Vagina (tissue), 2 donors: ENCODE measurements at regions not wholly inside any gene's neighbourhood (a gene's known extent, or its start where the extent isn't known, plus 50 kb on each side); places are given as distances from the start of the nearest gene placed in this dataset.

ENCODE experiments used
- DNase-seq, 2 donors: peaks; one replicate each; pipeline ENCODE4 v3.0.0-alpha.2; 2017; ENCODE audit errors: extremely low spot score in 2 of 2
- H3K27ac ChIP-seq: fragments of 200-600 bp; sonication (generic); one replicate; pipeline ENCODE4 v1.5.1; 2019
- H3K27me3 ChIP-seq: fragments of 200-600 bp; sonication (generic); one replicate; pipeline ENCODE4 v1.5.1; 2019
- H3K36me3 ChIP-seq, 2 donors: fragments of 200-600 bp; sonication (generic); one replicate each; pipeline ENCODE4 v1.5.1; 2017 to 2019
- H3K4me1 ChIP-seq: fragments of 200-600 bp; sonication (generic); one replicate; pipeline ENCODE4 v1.5.1; 2019
- H3K4me3 ChIP-seq, 2 donors: fragments of 200-600 bp; sonication (generic); 1 replicate in 1 of 2; 2 replicates in 1 of 2; pipeline ENCODE4 v1.5.1; 2016 to 2019
- H3K9me3 ChIP-seq: fragments of 200-600 bp; sonication (generic); one replicate; pipeline ENCODE4 v1.5.1; 2019
- POLR2A ChIP-seq, 2 donors: fragments of 450-650 bp; IDR thresholded peaks; one replicate each; pipeline ENCODE4 v1.6.1; 2017; ENCODE audit warnings: antibody characterized with exemption in 2 of 2, mild to moderate bottlenecking in 2 of 2, moderate library complexity in 2 of 2
- POLR2AphosphoS5 ChIP-seq, 2 donors: sonication (generic); formaldehyde crosslinking; IDR thresholded peaks; one replicate each; pipeline ENCODE4 v1.9.0; 2017; ENCODE audit warnings: antibody characterized with exemption in 2 of 2, mild to moderate bottlenecking in 2 of 2, low read depth in 1 of 2; ENCODE audit not compliant: insufficient read depth in 1 of 2
- intact Hi-C: fragments of 100-400 bp; cut with DNase I; formaldehyde crosslinking; loops from one replicate; pipeline ENCODE4 v1.15.1; 2023
- TF ChIP-seq, protein P1 (sequence below), 3 experiments: fragments of 450-650 bp in 2 of 3; fragments of 200-600 bp in 1 of 3; sonication (generic) in 1 of 3; IDR thresholded peaks; one replicate each; pipeline ENCODE4 v1.5.1; 2017 to 2019; ENCODE audit warnings: antibody characterized with exemption in 3 of 3, mild to moderate bottlenecking in 2 of 3, moderate library complexity in 2 of 3

DNA sequence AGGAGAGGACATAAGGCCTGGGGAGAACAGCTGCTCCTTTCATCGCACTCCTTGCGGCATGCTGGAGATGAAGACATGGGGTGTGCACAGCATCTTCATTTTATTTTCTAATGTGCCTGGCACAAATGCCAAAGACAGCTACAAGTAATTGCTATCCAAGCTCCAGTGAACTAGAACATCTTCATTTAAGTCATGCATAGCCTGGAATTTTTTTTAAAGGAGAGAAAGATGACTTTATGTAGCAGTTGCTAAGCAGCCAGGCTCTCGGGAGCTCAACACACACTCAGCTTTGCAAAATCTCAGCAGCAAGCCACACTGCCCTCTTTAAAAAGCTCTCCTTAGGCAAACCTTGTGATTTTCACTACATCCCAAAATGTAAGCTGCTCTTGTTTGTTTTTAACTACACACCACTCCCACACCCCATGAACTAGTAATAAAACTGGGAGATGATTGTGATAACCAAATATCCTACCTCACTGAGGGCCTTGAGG is 164.5 kb upstream of the POU2AF2 start:
- Histone ChIP-seq H3K27ac (no peak overlapping the region), H3K4me1 (no peaks in the 10 kb centered on the region), H3K36me3 (no peaks in the 10 kb centered on the region), H3K4me3 (no peak overlapping the region), H3K9me3 (no peaks in the 10 kb centered on the region), H3K27me3 (no peaks in the 10 kb centered on the region)
- intact Hi-C loops, result no loop called here
- DNase-seq, result no peak
- TF ChIP-seq POLR2A (IDR thresholded peaks at IDR 0.05), result no peak
- TF ChIP-seq POLR2AphosphoS5 (IDR thresholded peaks at IDR 0.05; ENCODE audit: insufficient read depth in 1 of 2, low read depth in 1 of 2), result no peak
- TF ChIP-seq, protein P1, sequence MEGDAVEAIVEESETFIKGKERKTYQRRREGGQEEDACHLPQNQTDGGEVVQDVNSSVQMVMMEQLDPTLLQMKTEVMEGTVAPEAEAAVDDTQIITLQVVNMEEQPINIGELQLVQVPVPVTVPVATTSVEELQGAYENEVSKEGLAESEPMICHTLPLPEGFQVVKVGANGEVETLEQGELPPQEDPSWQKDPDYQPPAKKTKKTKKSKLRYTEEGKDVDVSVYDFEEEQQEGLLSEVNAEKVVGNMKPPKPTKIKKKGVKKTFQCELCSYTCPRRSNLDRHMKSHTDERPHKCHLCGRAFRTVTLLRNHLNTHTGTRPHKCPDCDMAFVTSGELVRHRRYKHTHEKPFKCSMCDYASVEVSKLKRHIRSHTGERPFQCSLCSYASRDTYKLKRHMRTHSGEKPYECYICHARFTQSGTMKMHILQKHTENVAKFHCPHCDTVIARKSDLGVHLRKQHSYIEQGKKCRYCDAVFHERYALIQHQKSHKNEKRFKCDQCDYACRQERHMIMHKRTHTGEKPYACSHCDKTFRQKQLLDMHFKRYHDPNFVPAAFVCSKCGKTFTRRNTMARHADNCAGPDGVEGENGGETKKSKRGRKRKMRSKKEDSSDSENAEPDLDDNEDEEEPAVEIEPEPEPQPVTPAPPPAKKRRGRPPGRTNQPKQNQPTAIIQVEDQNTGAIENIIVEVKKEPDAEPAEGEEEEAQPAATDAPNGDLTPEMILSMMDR (IDR thresholded peaks at IDR 0.05), result no peak

DNA sequence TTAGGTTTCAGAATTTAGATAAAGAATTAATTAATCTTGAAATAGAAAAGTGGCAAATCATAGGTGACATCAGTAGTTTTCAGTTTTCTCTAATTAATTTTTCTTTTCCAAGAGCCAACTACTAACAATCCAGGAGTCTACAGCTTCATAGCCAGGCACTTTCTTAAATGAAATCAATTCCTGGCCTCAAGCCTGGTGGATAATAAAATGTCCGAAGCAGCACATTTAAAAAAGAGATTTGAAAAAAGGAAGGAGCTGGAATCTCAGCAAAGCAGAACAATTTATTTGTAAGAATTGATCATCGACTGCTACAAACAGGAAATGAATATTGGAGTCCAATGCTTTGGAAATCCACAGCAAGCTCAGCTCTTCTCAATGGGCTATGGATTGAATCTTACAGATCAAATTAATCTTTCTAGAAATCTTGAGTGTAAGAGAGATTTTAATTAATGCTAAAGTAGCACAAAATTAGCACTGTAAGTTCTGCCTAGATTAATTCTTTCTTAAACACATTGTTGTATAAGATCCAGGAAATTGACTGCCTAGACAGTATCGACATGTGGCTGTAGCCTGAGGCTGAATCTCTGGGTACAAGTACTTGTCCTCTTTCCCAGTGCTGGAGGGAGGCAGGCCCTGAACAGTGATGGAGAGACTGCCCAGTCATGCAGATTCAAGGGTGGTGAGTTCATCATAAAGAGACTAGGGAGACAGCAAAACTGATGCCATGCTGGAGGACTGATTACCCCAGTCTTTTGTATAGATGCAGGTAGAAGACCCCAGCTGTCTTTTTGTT is 167.8 kb upstream of the POU2AF2 start:
- H3K36me3 ChIP-seq, result no peaks in the 10 kb centered on the region

DNA sequence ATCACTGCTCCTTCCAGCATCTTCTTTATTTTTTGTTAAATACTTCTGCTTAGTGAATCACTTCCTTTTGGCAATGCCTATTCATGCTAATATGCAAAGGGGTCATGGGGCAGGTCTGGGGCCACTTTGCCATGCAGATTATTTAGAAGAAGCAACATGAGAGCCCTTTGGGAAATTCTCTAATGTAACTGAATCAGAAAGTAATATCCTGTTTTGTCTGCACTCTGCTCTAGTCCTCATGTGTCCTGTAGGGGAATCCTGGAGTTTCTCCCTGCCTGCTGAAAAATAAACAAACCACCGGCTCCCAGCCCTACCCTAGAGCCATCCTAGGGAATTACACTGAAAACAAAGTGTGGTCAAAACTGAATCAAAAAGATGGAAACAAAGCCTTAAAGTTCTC is 176.5 kb upstream of the POU2AF2 start:
- no peaks in the 10 kb centered on the region for H3K36me3 ChIP-seq
- TF ChIP-seq, protein P1 (IDR thresholded peaks at IDR 0.05), result no peak
- no peak for TF ChIP-seq POLR2A (IDR thresholded peaks at IDR 0.05)
- no peak for TF ChIP-seq POLR2AphosphoS5 (IDR thresholded peaks at IDR 0.05; ENCODE audit: insufficient read depth in 1 of 2, low read depth in 1 of 2)
- no peak overlapping the region for H3K27ac ChIP-seq
- no peak for DNase-seq
- H3K4me1 ChIP-seq, result no peaks in the 10 kb centered on the region
- no peaks in the 10 kb centered on the region for H3K9me3 ChIP-seq
- H3K4me3 ChIP-seq, result no peak overlapping the region
- H3K27me3 ChIP-seq, result no peaks in the 10 kb centered on the region
- intact Hi-C loops, result no loop called here

More for the DNA sequence above, 167.8 kb upstream of the POU2AF2 start:
- Histone ChIP-seq H3K27me3 (no peaks in the 10 kb centered on the region), H3K9me3 (no peaks in the 10 kb centered on the region), H3K4me3 (no peak overlapping the region), H3K27ac (no peak overlapping the region), H3K4me1 (no peaks in the 10 kb centered on the region)
- no peak for DNase-seq
- intact Hi-C loops, result no loop called here
- no peak for TF ChIP-seq POLR2AphosphoS5 (IDR thresholded peaks at IDR 0.05; ENCODE audit: insufficient read depth in 1 of 2, low read depth in 1 of 2)
- TF ChIP-seq POLR2A (IDR thresholded peaks at IDR 0.05), result no peak
- TF ChIP-seq, protein P1 (IDR thresholded peaks at IDR 0.05), result no peak

DNA sequence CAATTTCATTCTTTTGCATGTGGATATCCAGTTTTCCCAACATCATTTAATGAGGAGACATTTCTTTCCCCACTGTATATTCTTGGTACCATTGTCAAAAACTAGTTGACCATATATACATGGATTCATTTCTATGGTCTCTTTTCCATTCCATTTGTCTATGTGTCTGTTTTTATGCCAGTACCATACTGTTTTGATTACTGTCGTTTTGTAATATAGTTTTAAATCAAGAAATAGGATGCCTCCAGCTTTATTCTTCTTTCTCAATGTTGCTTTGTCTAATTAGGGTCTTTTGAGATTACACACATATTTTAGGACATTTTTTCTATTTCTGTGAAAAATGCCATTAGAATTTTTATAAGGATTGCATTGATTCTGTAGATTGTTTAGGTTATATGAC is 177.5 kb upstream of the POU2AF2 start:
- no peaks in the 10 kb centered on the region for H3K4me1 ChIP-seq
- no peak overlapping the region for H3K27ac ChIP-seq
- intact Hi-C loops, result no loop called here
- no peaks in the 10 kb centered on the region for H3K9me3 ChIP-seq
- no peak for DNase-seq
- TF ChIP-seq POLR2AphosphoS5 (IDR thresholded peaks at IDR 0.05; ENCODE audit: insufficient read depth in 1 of 2, low read depth in 1 of 2) (no peak), POLR2A (IDR thresholded peaks at IDR 0.05) (no peak)
- TF ChIP-seq, protein P1 (IDR thresholded peaks at IDR 0.05), result no peak
- H3K36me3 ChIP-seq, result no peaks in the 10 kb centered on the region
- no peak overlapping the region for H3K4me3 ChIP-seq
- no peaks in the 10 kb centered on the region for H3K27me3 ChIP-seq

DNA sequence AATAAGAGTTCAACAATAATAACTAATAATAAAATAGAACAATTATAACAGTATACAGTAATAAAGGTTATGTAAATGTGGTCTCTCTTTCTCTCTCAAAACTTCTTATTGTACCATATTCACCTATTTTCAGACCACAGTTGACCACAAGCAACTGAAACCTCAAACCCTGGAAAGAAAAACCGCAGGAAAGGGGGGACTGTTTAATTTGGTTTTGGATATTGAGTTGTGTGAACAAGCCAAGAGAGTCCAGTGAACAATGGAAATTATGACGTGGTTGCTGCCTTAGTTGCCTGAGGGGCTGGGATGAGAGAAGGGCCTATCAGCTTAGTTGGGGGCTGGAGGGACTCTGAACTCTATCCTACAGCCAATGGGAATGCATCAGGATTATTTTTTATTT is 178.7 kb upstream of the POU2AF2 start:
- no peak for DNase-seq
- TF ChIP-seq, protein P1 (IDR thresholded peaks at IDR 0.05), result no peak
- Histone ChIP-seq H3K36me3 (no peaks in the 10 kb centered on the region), H3K9me3 (no peaks in the 10 kb centered on the region), H3K4me3 (no peak overlapping the region), H3K27me3 (no peaks in the 10 kb centered on the region), H3K4me1 (no peaks in the 10 kb centered on the region), H3K27ac (no peak overlapping the region)
- intact Hi-C loops, result no loop called here
